ENCODE measurements at regions not wholly inside any gene's neighbourhood (a gene's known extent, or its start where the extent isn't known, plus 50 kb on each side); places are given as distances from the start of the nearest gene placed in this dataset.

DNA sequence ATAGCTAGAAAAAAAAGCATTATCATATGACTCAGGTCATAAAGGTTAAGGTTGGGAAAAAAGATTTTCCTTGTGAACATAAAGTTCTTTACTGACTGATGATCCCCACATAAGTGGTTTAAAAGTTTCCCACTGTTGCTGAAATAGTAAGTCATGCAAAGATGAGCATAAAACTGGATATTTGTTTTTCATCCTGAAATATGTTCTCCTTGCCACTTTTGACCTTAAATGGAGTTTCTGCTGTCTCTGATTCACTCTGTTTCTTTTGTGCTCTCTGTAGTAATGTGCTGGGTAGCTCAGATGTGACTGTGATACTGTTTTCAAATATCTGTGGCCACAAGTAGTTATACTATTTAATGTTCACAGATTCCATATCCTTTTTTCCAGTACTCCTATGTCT lies 162.5 kb upstream of the GAS1 start:
- H3K4me1 ChIP-seq = peaks cover 0 to 15% (median 7%) of the 10 kb centered on the region in 9 donors
- no peaks in the 10 kb centered on the region for H3K36me3 ChIP-seq
- peak overlapping the region in 1 of 10 donors; percentile 7 for H3K27ac ChIP-seq
- DNase-seq (no peak), ATAC-seq (no peak)
- no peak overlapping the region for H3K4me3 ChIP-seq
- intact Hi-C loops (cut with DNase I) = loop anchor here in 1 of 10 donors (10.0 kb wide), 1 partner anchor 215 kb away; no protein-coding TSS in a partner anchor
- TF ChIP-seq, protein P1, sequence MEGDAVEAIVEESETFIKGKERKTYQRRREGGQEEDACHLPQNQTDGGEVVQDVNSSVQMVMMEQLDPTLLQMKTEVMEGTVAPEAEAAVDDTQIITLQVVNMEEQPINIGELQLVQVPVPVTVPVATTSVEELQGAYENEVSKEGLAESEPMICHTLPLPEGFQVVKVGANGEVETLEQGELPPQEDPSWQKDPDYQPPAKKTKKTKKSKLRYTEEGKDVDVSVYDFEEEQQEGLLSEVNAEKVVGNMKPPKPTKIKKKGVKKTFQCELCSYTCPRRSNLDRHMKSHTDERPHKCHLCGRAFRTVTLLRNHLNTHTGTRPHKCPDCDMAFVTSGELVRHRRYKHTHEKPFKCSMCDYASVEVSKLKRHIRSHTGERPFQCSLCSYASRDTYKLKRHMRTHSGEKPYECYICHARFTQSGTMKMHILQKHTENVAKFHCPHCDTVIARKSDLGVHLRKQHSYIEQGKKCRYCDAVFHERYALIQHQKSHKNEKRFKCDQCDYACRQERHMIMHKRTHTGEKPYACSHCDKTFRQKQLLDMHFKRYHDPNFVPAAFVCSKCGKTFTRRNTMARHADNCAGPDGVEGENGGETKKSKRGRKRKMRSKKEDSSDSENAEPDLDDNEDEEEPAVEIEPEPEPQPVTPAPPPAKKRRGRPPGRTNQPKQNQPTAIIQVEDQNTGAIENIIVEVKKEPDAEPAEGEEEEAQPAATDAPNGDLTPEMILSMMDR (IDR thresholded peaks at IDR 0.05) = no peak
- peaks cover 0 to 15% (median 0%) of the 10 kb centered on the region in 11 donors for H3K9me3 ChIP-seq
- peaks cover 0 to 3% (median 0%) of the 10 kb centered on the region in 7 donors for H3K27me3 ChIP-seq

DNA sequence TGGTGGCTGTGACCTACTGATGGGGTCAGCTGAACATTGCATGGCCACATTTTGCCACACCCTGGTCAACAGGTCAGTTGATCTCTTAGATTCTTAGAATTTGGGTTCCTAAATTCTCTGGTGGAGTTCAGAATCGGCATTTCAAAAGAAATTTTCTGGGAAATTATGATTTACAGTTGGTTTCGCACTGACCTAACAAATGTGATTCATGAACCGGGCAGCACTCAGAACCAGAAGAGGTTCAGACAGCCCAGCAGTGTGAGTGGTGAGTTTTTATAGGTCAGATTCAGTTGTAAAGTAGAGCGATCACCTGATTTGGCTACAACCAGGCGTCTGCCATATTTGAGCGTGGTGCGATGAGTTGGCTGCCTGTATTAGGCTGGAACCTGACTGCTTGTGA lies 163.7 kb upstream of the GAS1 start:
- H3K4me1 ChIP-seq = peaks cover 0 to 24% (median 12%) of the 10 kb centered on the region in 9 donors
- TF ChIP-seq, protein P1 (IDR thresholded peaks at IDR 0.05) = no peak
- ATAC-seq (no peak), DNase-seq (no peak)
- H3K9me3 ChIP-seq = peaks cover 0 to 15% (median 0%) of the 10 kb centered on the region in 11 donors
- intact Hi-C loops (cut with DNase I) = loop anchor here in 1 of 10 donors (10.0 kb wide), 1 partner anchor 214 kb away; no protein-coding TSS in a partner anchor
- WGBS, 2 donors = 92 to 97% methylated on average over 7 of the region's 7 CpGs
- H3K27ac ChIP-seq = no peak overlapping the region
- no peaks in the 10 kb centered on the region for H3K36me3 ChIP-seq
- no peaks in the 10 kb centered on the region for H3K27me3 ChIP-seq
- no peak overlapping the region for H3K4me3 ChIP-seq

DNA sequence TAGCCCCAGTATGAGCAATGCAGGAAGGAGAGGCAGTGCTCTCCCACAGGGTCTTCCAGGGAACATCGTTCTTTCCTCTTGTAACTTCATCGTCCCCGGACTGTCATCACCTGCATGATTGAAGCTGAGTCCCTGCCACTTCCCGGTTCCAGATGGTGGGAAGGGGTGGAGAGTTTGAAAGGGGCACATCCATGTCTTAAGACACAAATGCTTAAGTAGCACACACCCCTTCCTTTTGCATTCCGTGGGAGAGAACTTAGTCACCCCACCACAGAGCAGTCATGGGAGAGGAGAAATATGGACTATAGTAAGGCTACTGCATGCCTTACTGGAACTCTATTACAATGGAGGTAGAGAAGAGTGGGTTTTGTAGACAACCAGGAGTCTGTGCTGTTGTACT lies 165.3 kb upstream of the GAS1 start:
- Histone ChIP-seq H3K27me3 (no peaks in the 10 kb centered on the region), H3K4me1 (peaks cover 0 to 33% (median 17%) of the 10 kb centered on the region in 9 donors), H3K9me3 (peaks cover 0 to 15% (median 0%) of the 10 kb centered on the region in 11 donors), H3K4me3 (no peak overlapping the region), H3K27ac (no peak overlapping the region), H3K36me3 (no peaks in the 10 kb centered on the region)
- TF ChIP-seq, protein P1 (IDR thresholded peaks at IDR 0.05) = no peak
- DNase-seq (no peak), ATAC-seq (no peak)
- intact Hi-C loops (cut with DNase I) = loop anchor here in 1 of 10 donors (10.0 kb wide), 1 partner anchor 212 kb away; no protein-coding TSS in a partner anchor
- 74 to 76% methylated on average over 5 of the region's 5 CpGs for WGBS, 2 donors

DNA sequence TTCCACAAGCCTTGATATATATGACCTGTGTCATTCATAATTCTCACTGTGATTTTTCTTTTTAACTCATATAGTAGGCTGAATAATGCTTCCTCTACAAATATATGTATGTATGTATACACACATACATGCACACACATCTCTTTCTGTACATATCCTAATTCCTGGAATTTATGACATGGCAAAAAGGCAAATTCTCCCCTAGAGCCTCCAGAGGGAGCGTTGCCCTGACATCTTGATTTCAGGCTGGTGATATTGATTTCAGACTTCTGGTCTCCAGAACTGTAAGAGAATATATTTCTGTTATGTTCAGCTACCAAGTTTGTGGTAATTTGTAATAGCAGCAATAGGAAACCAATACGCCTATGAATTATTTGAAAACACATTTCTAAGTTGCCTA lies 166.6 kb upstream of the GAS1 start:
- Histone ChIP-seq H3K4me3 (no peak overlapping the region), H3K27ac (no peak overlapping the region), H3K9me3 (peaks cover 0 to 15% (median 0%) of the 10 kb centered on the region in 11 donors), H3K36me3 (no peaks in the 10 kb centered on the region), H3K27me3 (no peaks in the 10 kb centered on the region), H3K4me1 (peaks cover 0 to 33% (median 12%) of the 10 kb centered on the region in 9 donors)
- no peak for DNase-seq
- intact Hi-C loops (cut with DNase I) = loop anchor here in 2 of 10 donors (2.0 to 10.0 kb wide), 2 partner anchors 15 to 211 kb away; no protein-coding TSS in a partner anchor
- WGBS, 2 donors = 93 to 97% methylated on average over 2 of the region's 2 CpGs
- no peak for ATAC-seq
- TF ChIP-seq, protein P1 (IDR thresholded peaks at IDR 0.05) = no peak
